Astrocyte of the cerebellum (primary cell): ENCODE measurements at regions not wholly inside any gene's neighbourhood (a gene's known extent, or its start where the extent isn't known, plus 50 kb on each side); places are given as distances from the start of the nearest gene placed in this dataset.

Source experiments
- DNase-seq: peaks from one replicate; pipeline ENCODE4 v3.0.0-alpha.2; 2011; ENCODE audit warnings: low read depth
- H3K4me3 ChIP-seq: 2 replicates; pipeline ENCODE4 v1.5.1; 2011; ENCODE audit warnings: mild to moderate bottlenecking, low read depth, low read length, moderate library complexity
- CTCF ChIP-seq: IDR thresholded peaks from 2 replicates; pipeline ENCODE4 v1.5.1; 2012; ENCODE audit warnings: low read length, low read depth, moderate library complexity, mild to moderate bottlenecking; ENCODE audit errors: missing control alignments
- in situ Hi-C: cut with HindIII; loops from 2 replicates; pipeline ENCODE4 v1.10.0; 2017; ENCODE audit warnings: low sequenced_read_pairs

GRCh38 chr2:59896499-59897245 lies 656.8 kb downstream of the BCL11A start:
- H3K4me3 ChIP-seq, result no peak overlapping the region
- TF ChIP-seq CTCF, result no peak
- in situ Hi-C loops, result no loop called here
- no peak for DNase-seq

GRCh38 chr2:59893612-59894011 lies 659.8 kb downstream of the BCL11A start:
- in situ Hi-C loops, result no loop called here
- no peak for TF ChIP-seq CTCF
- DNase-seq, result no peak
- H3K4me3 ChIP-seq, result no peak overlapping the region

GRCh38 chr2:59892398-59892797 lies 661.1 kb downstream of the BCL11A start:
- no peak for TF ChIP-seq CTCF
- H3K4me3 ChIP-seq, result no peak overlapping the region
- in situ Hi-C loops, result no loop called here
- DNase-seq, result no peak

GRCh38 chr2:59889305-59889704 lies 664.1 kb downstream of the BCL11A start:
- in situ Hi-C loops, result no loop called here
- no peak for DNase-seq
- no peak for TF ChIP-seq CTCF
- H3K4me3 ChIP-seq, result no peak overlapping the region

GRCh38 chr2:59888706-59889105 lies 664.7 kb downstream of the BCL11A start:
- TF ChIP-seq CTCF, result no peak
- in situ Hi-C loops, result no loop called here
- H3K4me3 ChIP-seq, result no peak overlapping the region
- DNase-seq, result no peak

- in situ Hi-C loops, result no loop called here
- no peak for DNase-seq
- no peak overlapping the region for H3K4me3 ChIP-seq
- TF ChIP-seq CTCF, result no peak
Measured at GRCh38 chr2:59888015-59888414, 665.4 kb downstream of the BCL11A start.
